Activated CD4-positive, CD25-positive, alpha-beta regulatory T cell treated with anti-CD3 and anti-CD28 coated beads, Interleukin-2, amount 50 U/mL, for 72 hours (primary cell): ENCODE measurements at regions not wholly inside any gene's neighbourhood (a gene's known extent, or its start where the extent isn't known, plus 50 kb on each side); places are given as distances from the start of the nearest gene placed in this dataset.

Source experiments
- DNase-seq: peaks from one replicate; pipeline ENCODE4 v3.0.0; 2021

DNA sequence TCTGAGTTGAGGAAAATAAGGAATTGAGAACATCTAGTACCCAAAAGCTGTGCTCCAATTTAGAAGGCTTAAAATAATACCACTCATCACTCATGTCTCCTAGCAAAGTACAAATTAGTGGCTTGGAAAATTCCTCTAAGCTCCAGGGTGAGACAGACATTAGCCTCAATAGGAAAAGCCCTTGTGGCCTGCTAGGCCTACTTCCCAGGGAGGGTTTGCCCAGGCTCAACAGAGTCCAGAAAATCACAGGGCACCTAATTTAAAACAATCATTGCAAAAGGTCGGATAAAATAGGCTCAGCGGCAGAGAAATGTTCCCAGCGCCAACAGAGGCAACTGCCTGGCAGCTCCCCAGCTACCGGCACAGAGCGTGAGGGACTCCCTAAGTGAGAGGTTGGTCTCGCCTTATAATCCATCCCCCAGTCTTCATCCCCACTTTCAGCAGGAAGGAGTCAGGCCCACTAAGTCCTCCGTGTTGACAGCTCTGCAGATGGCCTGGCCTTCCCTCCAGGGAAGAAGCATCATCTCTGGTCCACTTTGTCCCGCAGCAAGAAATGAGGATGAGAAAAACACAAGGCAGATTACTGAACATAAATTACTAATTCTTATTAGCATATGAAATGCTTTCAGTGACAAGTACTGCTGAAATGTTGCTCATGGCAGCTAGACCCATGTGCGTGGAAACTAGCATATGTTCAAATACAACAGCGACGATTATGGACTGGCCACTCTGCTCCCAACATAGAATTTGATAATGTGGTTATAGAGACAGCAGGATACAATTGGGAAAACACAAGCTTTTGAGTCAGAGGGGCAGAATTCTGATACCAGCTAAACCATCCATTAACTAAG is 1177.7 kb upstream of the AUTS2 start:
- DNase-seq: no peak

DNA sequence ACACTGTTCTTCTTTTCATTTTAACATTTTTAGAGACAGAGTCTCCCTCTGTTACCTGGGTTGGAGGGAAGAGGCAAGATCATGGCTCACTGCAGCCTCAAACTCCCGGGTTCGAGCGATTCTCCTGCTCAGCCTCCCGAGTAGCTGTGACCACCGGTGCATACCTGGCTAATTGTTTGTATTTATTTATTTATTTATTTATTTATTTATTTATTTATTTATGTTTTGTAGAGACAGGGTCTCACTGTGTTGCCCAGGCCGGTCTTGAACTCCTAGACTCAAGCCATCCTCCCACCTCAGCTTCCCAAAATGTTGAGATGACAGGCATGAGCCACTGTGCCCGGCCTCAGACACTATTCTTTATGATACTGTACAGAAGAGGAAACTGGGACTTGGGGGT is 1176.6 kb upstream of the AUTS2 start:
- DNase-seq: no peak

DNA sequence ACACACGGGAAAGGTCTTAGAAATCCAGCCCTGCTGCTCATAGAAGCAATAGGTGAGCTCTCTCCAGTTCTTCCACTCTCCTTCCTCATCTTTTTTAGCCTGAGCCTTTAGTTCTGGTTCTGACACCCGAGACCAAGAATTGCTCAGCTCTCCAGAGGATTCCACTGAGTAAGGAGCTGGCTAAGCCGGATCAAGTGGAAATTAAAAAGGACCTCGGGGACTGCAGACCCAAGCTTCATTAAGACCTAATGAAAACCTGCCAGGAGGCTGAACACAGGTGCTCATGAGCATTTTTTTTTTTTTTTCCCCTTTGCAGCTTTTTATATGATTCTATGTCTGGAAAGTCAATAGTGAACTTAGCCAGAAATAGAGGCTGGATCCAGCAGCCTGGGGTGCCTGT is 1176.0 kb upstream of the AUTS2 start:
- no peak for DNase-seq

DNA sequence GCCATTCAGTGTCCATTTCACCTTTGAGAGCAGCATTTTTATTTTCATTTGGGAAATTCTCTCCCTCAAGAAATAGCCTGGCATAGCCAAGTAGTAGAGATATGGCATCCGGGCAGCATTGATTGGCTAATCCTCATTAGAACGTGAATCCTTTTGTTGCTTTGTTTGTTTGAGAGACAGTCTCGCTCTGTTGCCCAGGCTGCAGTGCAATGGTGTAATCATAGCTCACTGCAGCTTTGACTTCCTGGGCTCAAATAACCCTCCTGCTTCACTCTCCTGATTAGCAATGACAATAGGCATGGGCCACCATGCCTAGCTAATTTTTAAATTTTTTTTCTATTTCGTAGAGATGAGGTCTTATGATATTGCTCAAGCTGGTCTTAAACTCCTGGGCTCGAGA is 1174.9 kb upstream of the AUTS2 start:
- DNase-seq: no peak

DNA sequence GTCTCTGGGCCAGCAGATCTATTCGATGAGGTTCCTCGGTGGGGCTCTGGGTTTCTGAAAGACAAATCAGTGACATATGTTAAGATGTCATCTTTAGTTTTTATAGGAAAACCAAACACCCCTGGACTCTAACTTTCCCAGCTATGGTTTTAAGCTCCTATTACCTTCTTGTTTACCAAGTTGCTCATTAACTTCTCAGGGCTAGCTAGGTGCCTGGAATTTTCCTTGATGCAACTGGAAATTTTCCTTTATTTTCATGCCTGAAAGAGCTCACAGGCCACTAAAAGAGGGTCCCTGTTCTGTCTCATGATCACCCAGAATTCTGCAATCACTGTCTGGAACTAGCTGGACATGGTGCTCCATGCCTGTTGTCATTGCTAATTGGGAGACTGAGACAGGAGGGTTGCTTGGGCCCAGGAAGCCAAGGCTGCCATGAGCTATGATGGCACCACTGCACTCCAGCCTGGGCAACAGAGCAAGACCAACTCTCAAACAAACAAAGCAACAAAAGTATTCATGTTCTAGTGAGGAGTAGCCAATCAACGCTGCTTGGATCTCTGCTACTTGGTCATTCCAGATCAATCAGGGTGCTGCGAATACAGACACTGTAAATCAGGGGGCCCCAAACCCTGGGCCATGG is 1173.5 kb upstream of the AUTS2 start:
- no peak for DNase-seq

DNA sequence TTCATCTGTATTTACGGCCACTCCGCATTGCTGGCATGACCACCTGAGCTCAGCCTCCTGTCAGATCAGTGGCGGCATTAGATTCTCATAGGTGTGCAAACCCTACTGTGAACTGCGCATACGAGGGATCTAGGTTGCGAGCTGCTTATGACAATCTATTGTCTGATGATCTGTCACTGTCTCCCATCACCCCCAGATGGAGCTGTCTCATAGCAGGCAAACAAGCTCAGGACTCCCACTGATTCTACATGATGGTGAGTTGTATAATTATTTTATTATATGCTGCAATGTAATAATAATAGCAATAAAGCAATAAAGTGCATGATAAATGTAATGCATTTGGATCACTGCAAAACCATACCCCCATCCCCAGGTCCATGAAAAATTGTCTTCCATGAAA is 1172.9 kb upstream of the AUTS2 start:
- no peak for DNase-seq

DNA sequence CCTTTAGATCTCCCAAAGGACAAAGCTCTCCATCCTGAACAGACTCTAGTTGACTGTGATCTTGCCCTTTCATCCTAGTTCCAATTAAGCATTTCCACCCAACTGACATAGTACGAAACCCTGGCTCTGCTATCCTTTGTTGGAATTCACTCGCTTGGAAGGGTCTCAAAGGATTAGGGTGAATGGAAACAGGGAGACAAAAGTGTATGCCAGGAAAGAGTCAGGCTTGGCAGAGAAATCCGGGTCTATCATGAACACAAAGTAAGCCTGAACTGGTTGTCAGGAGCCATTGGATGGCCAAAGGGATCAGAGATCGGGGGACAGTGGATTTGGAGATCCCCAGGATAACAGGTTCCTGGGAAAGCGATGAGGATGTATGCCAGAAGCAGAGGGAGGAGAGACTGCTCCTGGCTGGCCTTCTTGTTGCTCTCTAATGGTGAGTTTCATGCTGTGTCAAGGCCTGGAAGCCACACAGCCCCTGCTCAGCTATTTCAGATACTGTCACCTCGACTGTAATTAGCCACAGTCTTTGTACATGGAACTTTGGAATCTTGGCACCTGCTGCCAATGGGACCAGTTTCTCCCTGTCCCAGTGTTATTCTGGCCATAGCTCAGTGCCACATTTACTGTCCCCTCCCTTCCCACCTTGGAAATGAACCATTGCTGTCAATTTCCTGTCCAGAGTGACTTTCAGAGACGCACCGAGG is 1168.7 kb upstream of the AUTS2 start:
- DNase-seq: no peak

DNA sequence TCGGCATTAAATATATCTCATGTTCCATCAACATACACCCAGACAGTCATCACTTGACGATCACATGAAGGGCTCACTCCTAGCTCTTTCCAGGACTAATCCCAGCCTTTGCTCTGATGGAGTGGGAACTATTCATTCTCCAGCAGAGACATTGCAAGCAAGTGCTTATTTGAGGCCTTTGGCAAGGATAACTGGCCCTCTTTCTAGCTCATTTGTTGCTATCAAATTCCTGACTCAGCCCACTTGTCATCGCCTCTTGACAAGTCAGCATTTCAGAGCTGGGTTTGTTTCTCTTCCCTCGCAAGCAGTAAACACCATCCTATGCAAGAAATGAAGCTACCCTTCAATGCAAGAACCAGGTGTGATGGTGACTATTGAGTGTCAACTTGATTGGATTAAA is 1165.7 kb upstream of the AUTS2 start:
- no peak for DNase-seq

DNA sequence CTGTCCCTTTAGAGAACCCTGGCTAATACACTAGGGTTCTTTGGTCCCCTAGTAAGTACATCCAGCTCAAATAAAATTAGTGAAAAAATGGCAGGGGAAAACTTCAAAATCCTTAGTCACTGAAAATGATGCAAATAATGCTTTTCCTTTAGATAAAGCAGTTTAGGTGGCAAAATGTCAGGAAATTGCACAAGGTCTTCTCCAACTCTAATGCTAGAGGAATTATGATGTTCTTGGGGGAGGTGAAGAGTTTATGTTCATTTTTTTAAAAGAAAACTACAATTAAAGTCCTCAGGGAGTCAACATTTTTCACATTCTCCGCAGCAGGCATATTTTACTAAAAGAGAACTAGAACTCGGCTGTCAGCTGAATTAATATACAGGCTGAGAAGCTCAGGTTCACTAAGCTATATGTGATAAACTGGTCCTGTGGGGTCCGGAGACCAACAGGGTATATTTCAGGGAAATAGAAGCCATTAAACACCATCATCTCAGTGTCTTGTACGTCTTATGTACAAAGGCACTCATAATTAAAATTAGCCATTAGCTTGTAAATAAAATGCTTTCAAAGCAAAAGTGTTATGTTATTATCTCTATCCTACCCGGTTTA is 1164.7 kb upstream of the AUTS2 start:
- DNase-seq: no peak

DNA sequence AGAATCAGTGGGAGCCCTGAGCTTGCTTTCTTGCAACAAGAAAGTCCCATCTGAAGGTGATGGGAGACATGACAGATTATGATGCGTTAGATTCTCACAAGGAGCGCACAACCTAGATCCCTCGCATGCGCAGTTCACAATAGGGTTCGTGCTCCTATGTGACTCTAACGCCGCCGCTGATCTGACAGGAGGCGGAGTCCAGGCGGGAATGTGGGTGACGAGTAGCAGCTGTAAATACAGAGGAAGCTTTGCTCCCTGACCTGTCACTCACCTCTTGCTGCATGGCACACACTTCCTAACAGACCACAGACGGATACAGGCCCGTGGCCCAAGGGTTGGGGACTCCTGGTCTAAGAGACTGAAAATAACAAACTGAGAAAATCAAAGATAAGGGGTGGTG is 1163.4 kb upstream of the AUTS2 start:
- no peak for DNase-seq

DNA sequence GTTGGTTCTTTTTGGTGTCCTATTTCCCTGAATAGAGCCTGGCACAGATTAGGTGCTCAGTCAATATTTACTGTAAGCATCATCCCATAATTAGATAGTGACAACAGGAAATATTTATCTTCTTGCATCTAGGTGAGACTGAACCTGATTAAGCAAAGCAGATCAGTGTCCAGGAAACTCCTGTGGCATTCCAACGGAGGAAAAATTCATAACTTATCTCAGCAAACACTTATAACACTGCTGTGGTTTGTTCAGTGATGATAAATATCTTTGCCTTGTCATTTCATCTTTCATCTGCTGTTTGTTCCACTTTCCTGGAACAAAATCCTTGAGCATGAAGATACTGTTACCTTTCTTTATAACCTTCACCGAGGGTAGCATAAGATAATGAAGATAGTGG is 1160.3 kb upstream of the AUTS2 start:
- no peak for DNase-seq

DNA sequence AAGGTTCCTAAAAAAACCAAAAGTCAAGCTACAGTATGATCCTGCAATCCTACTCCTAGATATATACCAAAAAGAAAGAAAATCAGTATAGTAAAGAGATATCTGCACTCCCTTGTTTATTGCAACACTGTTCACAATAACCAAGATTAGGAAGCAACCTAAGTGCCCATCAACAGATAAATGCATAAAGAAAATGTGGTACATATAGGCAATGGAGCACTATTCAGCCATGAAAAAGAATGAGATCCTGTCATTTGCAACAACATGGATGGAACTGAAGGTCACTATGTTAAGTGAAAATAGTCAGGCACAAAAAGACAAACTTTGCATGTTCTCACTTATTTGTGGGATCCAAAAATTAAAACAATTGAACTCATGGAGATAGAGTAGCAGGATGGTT is 1159.5 kb upstream of the AUTS2 start:
- no peak for DNase-seq

DNA sequence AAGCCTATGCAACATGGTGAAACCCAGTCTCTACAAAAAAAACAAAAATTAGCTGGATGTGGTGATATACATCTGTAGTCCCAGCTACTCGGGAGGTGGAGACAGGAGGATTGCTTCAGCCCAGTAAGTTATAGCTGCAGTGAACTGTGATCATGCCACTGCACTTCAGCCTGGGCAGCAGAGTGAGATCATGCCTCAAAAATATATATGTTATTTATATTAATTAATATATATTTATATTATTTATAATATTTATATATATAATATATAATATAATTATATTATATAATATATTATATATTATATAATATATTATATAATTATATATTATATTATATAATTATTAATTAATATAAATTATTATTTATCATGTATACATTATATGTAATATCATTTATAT is 1158.4 kb upstream of the AUTS2 start:
- DNase-seq: no peak

DNA sequence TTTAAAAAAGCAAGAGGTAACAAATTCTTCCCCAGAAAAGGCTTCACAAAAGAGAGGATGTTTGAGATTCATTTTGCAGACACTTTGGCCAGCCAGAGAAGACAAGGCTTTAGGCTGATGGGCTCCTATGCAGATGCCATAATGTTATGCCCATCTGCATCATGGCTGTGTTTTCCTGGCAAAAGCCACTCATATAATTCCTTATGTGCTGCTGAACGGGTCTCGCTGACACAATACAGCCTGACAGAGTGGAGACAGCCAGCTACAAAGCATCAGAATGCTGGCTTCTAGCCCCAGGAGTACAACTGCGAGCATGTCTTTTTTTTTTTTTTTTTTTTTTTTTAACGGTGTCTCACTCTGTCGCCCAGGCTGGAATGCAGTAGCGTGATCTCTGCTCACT is 1157.4 kb upstream of the AUTS2 start:
- no peak for DNase-seq

DNA sequence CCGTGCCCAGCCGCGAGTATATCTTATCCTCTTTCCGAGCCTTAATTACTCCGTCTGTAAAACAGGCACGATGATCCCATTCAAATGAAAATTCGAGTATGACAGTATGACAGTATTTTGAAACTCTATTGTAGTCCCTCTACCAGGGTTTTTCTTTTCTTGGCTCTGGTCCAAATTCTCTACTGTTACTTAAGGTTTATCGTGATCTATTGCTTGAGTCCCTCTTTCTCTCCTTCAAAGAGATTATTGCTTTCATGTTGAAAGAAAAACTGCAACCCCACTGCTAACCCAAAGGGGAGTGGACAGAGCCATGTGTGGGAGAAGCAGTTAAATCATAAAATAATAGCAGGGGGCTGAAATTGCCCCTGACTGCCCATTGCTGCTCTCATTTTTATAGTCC is 1156.6 kb upstream of the AUTS2 start:
- DNase-seq: no peak

DNA sequence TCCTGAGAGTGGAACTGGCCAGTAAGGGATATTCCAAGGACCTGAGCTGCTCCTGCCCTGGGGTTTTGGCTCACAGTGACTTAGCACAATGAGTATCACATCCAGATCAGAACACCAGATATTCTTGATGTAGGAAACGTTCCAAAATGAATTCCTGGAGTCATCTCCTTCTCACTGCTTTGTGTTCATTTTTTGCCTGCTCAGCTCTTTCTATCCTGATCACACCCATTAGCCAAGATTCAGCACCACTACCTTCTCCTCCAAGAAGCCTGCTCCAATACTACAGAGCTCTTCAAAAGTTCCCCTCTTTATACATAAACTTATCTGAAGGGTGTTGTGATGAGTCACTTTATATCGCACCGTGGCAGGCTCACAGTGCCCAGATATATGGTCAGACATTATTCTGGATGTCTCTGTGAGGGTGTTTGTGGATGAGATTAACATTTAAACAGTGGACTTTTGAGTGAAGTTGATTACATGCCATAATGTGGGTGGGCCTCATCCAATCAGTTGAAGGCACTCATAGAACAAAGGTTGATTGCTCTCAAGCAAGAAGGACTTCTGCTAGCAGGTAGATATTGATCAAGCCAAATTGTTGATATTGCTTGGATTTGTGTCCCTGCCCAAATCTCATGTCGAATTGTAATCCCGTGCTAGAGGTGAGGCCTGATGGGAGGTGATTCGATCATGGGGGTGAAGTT is 1155.2 kb upstream of the AUTS2 start:
- no peak for DNase-seq

DNA sequence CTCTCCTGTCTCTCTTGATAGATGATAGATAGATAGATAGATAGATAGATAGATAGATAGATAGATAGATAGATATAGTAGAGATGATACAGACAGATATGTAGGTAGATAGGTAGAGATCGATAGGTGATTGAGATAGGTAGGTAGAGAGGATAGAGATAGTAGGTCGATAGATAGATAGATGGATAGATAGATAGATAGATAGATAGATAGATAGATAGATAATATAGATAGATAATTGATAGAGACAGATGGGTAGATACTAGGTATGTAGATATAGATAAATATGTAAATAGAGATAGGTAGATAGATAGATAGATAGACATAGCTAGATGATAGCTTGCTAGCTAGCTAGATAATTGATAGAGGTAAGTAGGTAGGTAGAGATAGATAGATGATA is 1154.2 kb upstream of the AUTS2 start:
- DNase-seq: no peak

DNA sequence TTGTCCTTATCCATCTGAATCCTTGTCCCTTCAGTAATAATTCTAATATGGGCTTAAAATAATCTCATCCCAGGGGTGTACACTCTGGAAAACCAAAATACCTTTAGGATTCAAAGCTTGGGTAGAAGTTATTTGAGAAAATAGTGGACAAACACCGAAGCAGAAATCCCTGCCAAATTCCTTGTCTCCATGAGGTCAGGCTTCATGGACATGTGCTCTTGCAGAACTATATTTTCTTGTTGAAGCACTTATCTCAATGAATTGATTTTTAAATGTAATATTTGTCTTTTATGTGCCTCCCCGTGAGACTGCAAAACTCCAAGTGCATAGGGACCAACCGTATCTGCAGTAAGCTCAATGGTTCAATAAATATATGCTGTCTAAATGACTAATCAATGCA is 1153.3 kb upstream of the AUTS2 start:
- DNase-seq: no peak

DNA sequence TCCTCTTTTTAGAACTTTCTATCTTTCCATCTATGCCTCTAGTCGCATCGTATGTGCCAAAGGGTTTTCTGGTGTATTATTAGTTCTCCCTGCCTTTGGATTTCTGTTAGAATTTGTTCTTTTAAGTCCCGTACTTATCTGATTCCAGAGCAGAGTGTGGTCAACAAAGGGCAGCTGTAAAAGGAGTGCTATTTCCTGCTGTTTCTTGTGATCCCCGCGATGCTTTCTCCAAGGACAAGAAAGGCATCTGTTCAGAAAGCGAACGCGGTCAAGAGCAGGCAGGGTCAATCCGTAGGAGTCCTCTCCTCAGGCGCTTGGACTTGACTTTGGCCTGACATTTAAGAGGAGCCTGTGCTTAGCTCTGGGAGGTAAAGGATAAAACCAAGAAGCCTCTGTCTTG is 1152.1 kb upstream of the AUTS2 start:
- DNase-seq: no peak

DNA sequence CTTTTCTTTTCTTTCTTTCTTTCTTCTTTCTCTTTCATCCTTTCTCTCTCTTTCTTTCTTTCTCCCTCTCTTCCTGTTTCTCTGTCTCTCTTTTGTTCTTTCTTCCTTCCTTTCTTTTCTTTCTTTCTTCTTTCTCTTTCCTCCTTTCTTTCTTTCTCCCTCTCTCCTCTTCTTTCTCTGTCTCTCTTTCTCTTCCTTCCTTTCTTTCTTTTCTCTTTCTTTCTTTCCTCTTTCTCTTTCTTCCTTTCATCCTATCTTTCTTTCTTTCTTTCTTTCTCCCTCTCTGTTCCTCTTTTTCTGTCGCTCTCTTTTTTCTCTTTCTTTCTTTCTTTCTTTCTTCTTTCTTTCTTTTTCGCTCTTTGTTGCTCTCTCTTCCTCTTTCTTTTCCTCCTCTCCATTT is 1149.2 kb upstream of the AUTS2 start:
- DNase-seq: no peak

DNA sequence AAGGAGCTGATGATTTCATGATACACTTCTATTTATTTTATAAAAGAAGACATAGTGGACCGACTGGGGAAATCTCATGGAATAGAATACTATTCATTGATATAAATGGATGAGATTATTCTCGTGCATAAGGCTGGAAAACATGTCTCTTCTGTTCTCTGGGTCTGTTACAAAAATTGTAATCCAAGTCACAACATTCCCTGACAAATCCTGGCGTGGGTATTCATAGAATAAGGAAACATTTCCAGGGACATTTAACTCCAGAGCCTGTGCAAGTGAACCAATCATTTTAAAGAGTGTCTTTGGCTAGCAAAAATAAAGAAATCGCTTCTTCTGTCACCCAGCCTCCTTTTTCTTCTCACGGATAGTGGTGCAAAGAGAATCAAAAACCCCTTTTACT is 1148.5 kb upstream of the AUTS2 start:
- DNase-seq: no peak

DNA sequence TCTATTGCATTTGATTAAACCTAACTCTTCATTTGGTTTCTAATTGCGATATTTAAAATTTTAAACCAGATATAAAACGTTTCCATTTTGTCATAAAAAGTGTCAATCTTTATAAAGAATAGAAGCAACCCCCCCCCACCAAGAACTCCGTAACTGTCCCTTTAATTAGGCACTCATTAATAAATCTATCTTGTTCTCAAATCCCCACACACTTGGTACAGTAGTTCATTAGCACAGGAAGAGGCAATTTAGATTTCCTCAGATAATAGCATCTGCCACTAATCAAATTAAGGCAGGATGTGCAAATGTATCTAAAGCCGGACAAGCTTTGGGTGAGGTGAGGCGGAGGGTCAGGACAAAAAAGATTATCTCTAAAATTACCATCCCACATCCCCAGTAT is 1143.3 kb upstream of the AUTS2 start:
- no peak for DNase-seq

DNA sequence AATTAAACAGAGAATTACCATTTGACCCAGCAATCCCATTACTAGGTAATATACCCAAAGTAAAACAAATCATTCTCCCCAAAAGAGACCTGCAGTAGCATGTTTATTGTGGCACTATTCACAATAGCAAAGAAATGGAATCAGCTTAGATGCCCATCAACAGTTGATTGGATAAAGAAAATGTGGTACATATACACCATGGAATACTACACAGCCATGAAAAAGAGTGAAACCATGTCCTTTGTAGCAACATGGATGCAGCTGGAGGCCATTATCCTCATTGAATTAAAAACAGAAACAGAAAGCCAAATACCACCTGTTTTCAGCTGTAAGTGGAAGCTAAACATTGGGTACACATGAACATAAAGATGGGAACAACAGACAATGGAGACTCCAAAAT is 1141.8 kb upstream of the AUTS2 start:
- no peak for DNase-seq
